ENCODE measurements at regions not wholly inside any gene's neighbourhood (a gene's known extent, or its start where the extent isn't known, plus 50 kb on each side); places are given as distances from the start of the nearest gene placed in this dataset.

- H3K4me3 ChIP-seq (ENCODE audit: low read length), result no peak overlapping the region
- H3K9me3 ChIP-seq (ENCODE audit: control insufficient read depth, low read length), result no peaks in the 10 kb centered on the region
- H3K36me3 ChIP-seq (ENCODE audit: control insufficient read depth, insufficient read depth, low read length), result no peaks in the 10 kb centered on the region
- no peaks in the 10 kb centered on the region for H3K4me1 ChIP-seq (ENCODE audit: control insufficient read depth, insufficient read depth, low read length)
- H3K27me3 ChIP-seq (ENCODE audit: control insufficient read depth, insufficient read depth, low read length), result no peaks in the 10 kb centered on the region
- H3K9ac ChIP-seq (ENCODE audit: low read length), result no peak overlapping the region
Observed at GRCh38 chr5:167769846-167770413, 521.5 kb upstream of the WWC1 start.

- no peaks in the 10 kb centered on the region for H3K9me3 ChIP-seq (ENCODE audit: control insufficient read depth, low read length)
- H3K36me3 ChIP-seq (ENCODE audit: control insufficient read depth, insufficient read depth, low read length), result no peaks in the 10 kb centered on the region
- no peak overlapping the region for H3K9ac ChIP-seq (ENCODE audit: low read length)
- H3K4me1 ChIP-seq (ENCODE audit: control insufficient read depth, insufficient read depth, low read length), result no peaks in the 10 kb centered on the region
- H3K4me3 ChIP-seq (ENCODE audit: low read length), result no peak overlapping the region
- no peaks in the 10 kb centered on the region for H3K27me3 ChIP-seq (ENCODE audit: control insufficient read depth, insufficient read depth, low read length)
Observed at GRCh38 chr5:167770461-167770860, 521.0 kb upstream of the WWC1 start.

GRCh38 chr5:167771571-167771970 is 519.9 kb upstream of the WWC1 start:
- no peaks in the 10 kb centered on the region for H3K4me1 ChIP-seq (ENCODE audit: control insufficient read depth, insufficient read depth, low read length)
- no peaks in the 10 kb centered on the region for H3K36me3 ChIP-seq (ENCODE audit: control insufficient read depth, insufficient read depth, low read length)
- H3K27me3 ChIP-seq (ENCODE audit: control insufficient read depth, insufficient read depth, low read length), result no peaks in the 10 kb centered on the region
- no peak overlapping the region for H3K9ac ChIP-seq (ENCODE audit: low read length)
- H3K9me3 ChIP-seq (ENCODE audit: control insufficient read depth, low read length), result no peaks in the 10 kb centered on the region
- H3K4me3 ChIP-seq (ENCODE audit: low read length), result no peak overlapping the region

DNA sequence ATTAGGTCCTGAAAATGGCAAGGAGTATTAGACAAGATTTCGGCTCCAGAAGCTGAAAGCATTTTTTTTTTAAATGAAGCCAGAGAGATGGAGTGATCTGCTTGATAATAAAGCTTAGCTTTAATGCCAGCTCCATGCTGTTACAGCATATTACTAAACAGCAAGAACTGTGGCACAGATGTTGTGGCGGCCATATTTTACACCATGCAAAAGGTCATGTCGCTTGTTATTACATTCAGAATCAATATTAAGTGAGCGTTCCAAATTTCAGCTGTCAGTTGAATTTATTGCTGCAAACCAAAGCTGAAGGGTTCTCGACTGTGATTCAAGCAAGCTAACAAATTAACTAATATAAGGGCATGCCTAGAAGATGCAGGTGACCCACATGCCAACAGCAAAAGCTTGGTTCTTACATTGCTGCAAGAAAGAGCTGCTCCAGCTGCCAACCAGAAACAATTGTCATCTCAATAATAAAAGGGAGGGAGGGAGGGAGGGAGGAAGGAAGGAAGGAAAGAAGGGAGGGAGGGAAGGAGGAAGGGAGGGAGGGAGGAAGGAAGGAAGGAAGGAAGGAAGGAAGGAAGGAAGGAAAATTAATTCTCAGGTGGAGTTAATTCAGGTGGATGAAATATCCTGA is 517.7 kb upstream of the WWC1 start:
- Histone ChIP-seq H3K9ac (ENCODE audit: low read length) (no peak overlapping the region), H3K36me3 (ENCODE audit: control insufficient read depth, insufficient read depth, low read length) (no peaks in the 10 kb centered on the region), H3K9me3 (ENCODE audit: control insufficient read depth, low read length) (no peaks in the 10 kb centered on the region), H3K4me1 (ENCODE audit: control insufficient read depth, insufficient read depth, low read length) (no peaks in the 10 kb centered on the region), H3K4me3 (ENCODE audit: low read length) (no peak overlapping the region), H3K27me3 (ENCODE audit: control insufficient read depth, insufficient read depth, low read length) (no peaks in the 10 kb centered on the region)

- Histone ChIP-seq H3K36me3 (ENCODE audit: control insufficient read depth, insufficient read depth, low read length) (no peaks in the 10 kb centered on the region), H3K9ac (ENCODE audit: low read length) (no peak overlapping the region), H3K27me3 (ENCODE audit: control insufficient read depth, insufficient read depth, low read length) (no peaks in the 10 kb centered on the region), H3K9me3 (ENCODE audit: control insufficient read depth, low read length) (no peaks in the 10 kb centered on the region), H3K4me1 (ENCODE audit: control insufficient read depth, insufficient read depth, low read length) (no peaks in the 10 kb centered on the region), H3K4me3 (ENCODE audit: low read length) (no peak overlapping the region)
Observed at GRCh38 chr5:167777746-167778145, 513.7 kb upstream of the WWC1 start.

- H3K9me3 ChIP-seq (ENCODE audit: control insufficient read depth, low read length), result no peaks in the 10 kb centered on the region
- H3K4me3 ChIP-seq (ENCODE audit: low read length), result no peak overlapping the region
- no peaks in the 10 kb centered on the region for H3K27me3 ChIP-seq (ENCODE audit: control insufficient read depth, insufficient read depth, low read length)
- H3K9ac ChIP-seq (ENCODE audit: low read length), result no peak overlapping the region
- no peaks in the 10 kb centered on the region for H3K36me3 ChIP-seq (ENCODE audit: control insufficient read depth, insufficient read depth, low read length)
- no peaks in the 10 kb centered on the region for H3K4me1 ChIP-seq (ENCODE audit: control insufficient read depth, insufficient read depth, low read length)
Observed at GRCh38 chr5:167778228-167778627, 513.2 kb upstream of the WWC1 start.

GRCh38 chr5:167779644-167780043 is 511.8 kb upstream of the WWC1 start:
- H3K36me3 ChIP-seq (ENCODE audit: control insufficient read depth, insufficient read depth, low read length), result no peaks in the 10 kb centered on the region
- no peaks in the 10 kb centered on the region for H3K9me3 ChIP-seq (ENCODE audit: control insufficient read depth, low read length)
- no peaks in the 10 kb centered on the region for H3K4me1 ChIP-seq (ENCODE audit: control insufficient read depth, insufficient read depth, low read length)
- H3K4me3 ChIP-seq (ENCODE audit: low read length), result no peak overlapping the region
- H3K27me3 ChIP-seq (ENCODE audit: control insufficient read depth, insufficient read depth, low read length), result no peaks in the 10 kb centered on the region
- no peak overlapping the region for H3K9ac ChIP-seq (ENCODE audit: low read length)

- Histone ChIP-seq H3K9ac (ENCODE audit: low read length) (no peak overlapping the region), H3K4me1 (ENCODE audit: control insufficient read depth, insufficient read depth, low read length) (no peaks in the 10 kb centered on the region), H3K27me3 (ENCODE audit: control insufficient read depth, insufficient read depth, low read length) (no peaks in the 10 kb centered on the region), H3K36me3 (ENCODE audit: control insufficient read depth, insufficient read depth, low read length) (no peaks in the 10 kb centered on the region), H3K4me3 (ENCODE audit: low read length) (no peak overlapping the region), H3K9me3 (ENCODE audit: control insufficient read depth, low read length) (no peaks in the 10 kb centered on the region)
Observed at GRCh38 chr5:167780177-167780576, 511.3 kb upstream of the WWC1 start.

GRCh38 chr5:167783145-167783817 is 508.2 kb upstream of the WWC1 start:
- Histone ChIP-seq H3K27me3 (ENCODE audit: control insufficient read depth, insufficient read depth, low read length) (no peaks in the 10 kb centered on the region), H3K4me3 (ENCODE audit: low read length) (no peak overlapping the region), H3K36me3 (ENCODE audit: control insufficient read depth, insufficient read depth, low read length) (no peaks in the 10 kb centered on the region), H3K9ac (ENCODE audit: low read length) (no peak overlapping the region), H3K9me3 (ENCODE audit: control insufficient read depth, low read length) (no peaks in the 10 kb centered on the region), H3K4me1 (ENCODE audit: control insufficient read depth, insufficient read depth, low read length) (no peaks in the 10 kb centered on the region)

GRCh38 chr5:167785106-167785505 is 506.3 kb upstream of the WWC1 start:
- Histone ChIP-seq H3K9me3 (ENCODE audit: control insufficient read depth, low read length) (no peaks in the 10 kb centered on the region), H3K4me1 (ENCODE audit: control insufficient read depth, insufficient read depth, low read length) (no peaks in the 10 kb centered on the region), H3K4me3 (ENCODE audit: low read length) (no peak overlapping the region), H3K9ac (ENCODE audit: low read length) (no peak overlapping the region), H3K27me3 (ENCODE audit: control insufficient read depth, insufficient read depth, low read length) (no peaks in the 10 kb centered on the region), H3K36me3 (ENCODE audit: control insufficient read depth, insufficient read depth, low read length) (no peaks in the 10 kb centered on the region)

- Histone ChIP-seq H3K27me3 (ENCODE audit: control insufficient read depth, insufficient read depth, low read length) (no peaks in the 10 kb centered on the region), H3K9ac (ENCODE audit: low read length) (no peak overlapping the region), H3K4me3 (ENCODE audit: low read length) (no peak overlapping the region), H3K9me3 (ENCODE audit: control insufficient read depth, low read length) (no peaks in the 10 kb centered on the region), H3K4me1 (ENCODE audit: control insufficient read depth, insufficient read depth, low read length) (no peaks in the 10 kb centered on the region), H3K36me3 (ENCODE audit: control insufficient read depth, insufficient read depth, low read length) (no peaks in the 10 kb centered on the region)
Observed at GRCh38 chr5:167785901-167786300, 505.5 kb upstream of the WWC1 start.

DNA sequence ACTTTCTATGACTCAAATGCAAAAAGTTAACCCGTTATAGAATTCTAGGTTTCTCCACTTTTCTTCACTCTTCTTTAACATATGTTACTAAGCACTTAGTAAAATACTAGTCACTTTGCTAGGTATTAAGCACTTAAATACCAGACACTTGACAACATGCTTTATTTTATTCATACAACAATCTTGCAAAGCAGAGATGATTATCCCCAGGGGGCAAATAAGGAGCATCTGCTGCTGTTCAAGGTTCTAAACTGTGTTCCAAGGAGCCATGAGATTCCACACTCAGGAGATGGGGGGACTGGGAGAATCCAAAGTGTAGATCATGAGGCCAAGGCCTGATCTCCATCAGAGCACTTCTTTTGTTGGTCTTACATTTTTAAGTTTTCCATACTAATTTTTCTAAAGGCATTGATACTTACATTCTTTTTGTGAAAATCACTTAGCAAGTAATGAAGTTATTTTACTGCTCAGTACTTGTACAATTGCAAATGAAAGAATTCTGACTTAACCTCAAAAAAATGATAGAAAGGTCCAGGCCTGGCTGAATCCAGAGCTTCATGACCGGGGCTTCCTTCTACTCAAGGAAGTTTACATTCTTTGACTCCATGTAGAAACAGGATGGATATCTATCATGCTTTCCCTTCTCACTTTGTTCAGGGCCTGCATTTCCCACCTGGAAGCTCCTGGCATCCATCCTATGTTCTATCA is 504.4 kb upstream of the WWC1 start:
- H3K4me3 ChIP-seq (ENCODE audit: low read length), result no peak overlapping the region
- H3K9me3 ChIP-seq (ENCODE audit: control insufficient read depth, low read length), result no peaks in the 10 kb centered on the region
- no peaks in the 10 kb centered on the region for H3K36me3 ChIP-seq (ENCODE audit: control insufficient read depth, insufficient read depth, low read length)
- no peak overlapping the region for H3K9ac ChIP-seq (ENCODE audit: low read length)
- no peaks in the 10 kb centered on the region for H3K27me3 ChIP-seq (ENCODE audit: control insufficient read depth, insufficient read depth, low read length)
- no peaks in the 10 kb centered on the region for H3K4me1 ChIP-seq (ENCODE audit: control insufficient read depth, insufficient read depth, low read length)

All from mucosa of stomach (tissue), 1 donor.